MM.1S (cell line): ENCODE measurements at regions not wholly inside any gene's neighbourhood (a gene's known extent, or its start where the extent isn't known, plus 50 kb on each side); places are given as distances from the start of the nearest gene placed in this dataset.

Source experiments
- EZH2 ChIP-seq: fragments of 300-600 bp; sonication (generic); optimal IDR thresholded peaks from 2 replicates; pipeline ENCODE3; 2017; ENCODE audit warnings: low read depth, mild to moderate bottlenecking, antibody characterized with exemption, low read length, mixed read lengths
- TF ChIP-seq, protein P1 (sequence below): fragments of 300-600 bp; sonication (generic); IDR thresholded peaks from 2 replicates; pipeline ENCODE4 v1.5.1; 2016; ENCODE audit warnings: antibody characterized with exemption, low read length, mixed read lengths

DNA sequence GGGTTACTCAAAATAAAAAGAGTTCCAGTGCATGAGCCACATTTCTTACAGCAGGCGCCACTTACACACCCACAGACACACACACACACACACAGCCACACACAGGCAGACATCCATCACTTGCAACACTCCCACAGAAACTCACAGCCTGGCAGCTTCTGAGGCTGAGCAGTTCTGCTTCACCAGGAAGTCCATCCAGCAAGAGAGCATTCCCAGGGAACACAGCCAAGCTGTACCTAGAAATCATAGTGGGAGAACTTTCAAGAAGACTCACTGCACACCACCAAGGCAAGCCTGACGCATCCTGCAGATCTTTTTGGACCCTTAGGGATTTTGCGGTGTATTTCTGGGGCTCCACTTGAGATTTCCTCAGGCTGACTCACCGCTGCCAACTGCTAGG lies 140.9 kb upstream of the WSB1 start:
- TF ChIP-seq, protein P1, sequence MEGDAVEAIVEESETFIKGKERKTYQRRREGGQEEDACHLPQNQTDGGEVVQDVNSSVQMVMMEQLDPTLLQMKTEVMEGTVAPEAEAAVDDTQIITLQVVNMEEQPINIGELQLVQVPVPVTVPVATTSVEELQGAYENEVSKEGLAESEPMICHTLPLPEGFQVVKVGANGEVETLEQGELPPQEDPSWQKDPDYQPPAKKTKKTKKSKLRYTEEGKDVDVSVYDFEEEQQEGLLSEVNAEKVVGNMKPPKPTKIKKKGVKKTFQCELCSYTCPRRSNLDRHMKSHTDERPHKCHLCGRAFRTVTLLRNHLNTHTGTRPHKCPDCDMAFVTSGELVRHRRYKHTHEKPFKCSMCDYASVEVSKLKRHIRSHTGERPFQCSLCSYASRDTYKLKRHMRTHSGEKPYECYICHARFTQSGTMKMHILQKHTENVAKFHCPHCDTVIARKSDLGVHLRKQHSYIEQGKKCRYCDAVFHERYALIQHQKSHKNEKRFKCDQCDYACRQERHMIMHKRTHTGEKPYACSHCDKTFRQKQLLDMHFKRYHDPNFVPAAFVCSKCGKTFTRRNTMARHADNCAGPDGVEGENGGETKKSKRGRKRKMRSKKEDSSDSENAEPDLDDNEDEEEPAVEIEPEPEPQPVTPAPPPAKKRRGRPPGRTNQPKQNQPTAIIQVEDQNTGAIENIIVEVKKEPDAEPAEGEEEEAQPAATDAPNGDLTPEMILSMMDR = no peak
- no peak for TF ChIP-seq EZH2
